ENCODE measurements at regions not wholly inside any gene's neighbourhood (a gene's known extent, or its start where the extent isn't known, plus 50 kb on each side); places are given as distances from the start of the nearest gene placed in this dataset.

GRCh38 chr13:74388626-74389025 is 254.4 kb upstream of the KLF12 start:
- intact Hi-C loops (cut with DNase I) = no loop called here
- TF ChIP-seq EP300 (IDR thresholded peaks at IDR 0.05) = no peak
- TF ChIP-seq POLR2A (IDR thresholded peaks at IDR 0.05) = no peak
- no peak for TF ChIP-seq CTCF (IDR thresholded peaks at IDR 0.05)
- Histone ChIP-seq H3K27me3 (no peaks in the 10 kb centered on the region), H3K4me3 (no peak overlapping the region), H3K36me3 (no peaks in the 10 kb centered on the region), H3K9me3 (peaks cover 0 to 3% of the 10 kb centered on the region in 2 donors), H3K27ac (no peak overlapping the region), H3K4me1 (ENCODE audit: insufficient read depth) (no peaks in the 10 kb centered on the region)
- WGBS, 3 donors = 87 to 98% (median 97%) methylated on average over 6 of the region's 6 CpGs
- no peak for DNase-seq

- intact Hi-C loops (cut with DNase I) = no loop called here
- Histone ChIP-seq H3K27ac (no peak overlapping the region), H3K9me3 (no peaks in the 10 kb centered on the region), H3K4me3 (no peak overlapping the region), H3K27me3 (peaks cover 3% of the 10 kb centered on the region), H3K36me3 (no peaks in the 10 kb centered on the region), H3K4me1 (ENCODE audit: insufficient read depth) (no peaks in the 10 kb centered on the region)
- no peak for DNase-seq
- TF ChIP-seq POLR2A (IDR thresholded peaks at IDR 0.05) (no peak), CTCF (IDR thresholded peaks at IDR 0.05) (no peak), EP300 (IDR thresholded peaks at IDR 0.05) (no peak)
These were observed 238.3 kb upstream of the KLF12 start for GRCh38 chr13:74372511-74372910.

GRCh38 chr13:74367193-74367592 is 233.0 kb upstream of the KLF12 start:
- Histone ChIP-seq H3K27ac (no peak overlapping the region), H3K4me1 (ENCODE audit: insufficient read depth) (no peaks in the 10 kb centered on the region), H3K9me3 (no peaks in the 10 kb centered on the region), H3K27me3 (no peaks in the 10 kb centered on the region), H3K4me3 (no peak overlapping the region), H3K36me3 (no peaks in the 10 kb centered on the region)
- no peak for DNase-seq
- intact Hi-C loops (cut with DNase I) = no loop called here
- TF ChIP-seq POLR2A (IDR thresholded peaks at IDR 0.05) (no peak), CTCF (IDR thresholded peaks at IDR 0.05) (no peak), EP300 (IDR thresholded peaks at IDR 0.05) (no peak)
- 96 to 98% (median 96%) methylated on average over 8 of the region's 8 CpGs for WGBS, 3 donors

GRCh38 chr13:74361274-74361673 is 227.1 kb upstream of the KLF12 start:
- H3K9me3 ChIP-seq = no peaks in the 10 kb centered on the region
- intact Hi-C loops (cut with DNase I) = no loop called here
- no peak overlapping the region for H3K27ac ChIP-seq
- no peak for DNase-seq
- H3K4me1 ChIP-seq (ENCODE audit: insufficient read depth) = no peaks in the 10 kb centered on the region
- no peak for TF ChIP-seq POLR2A (IDR thresholded peaks at IDR 0.05)
- no peak for TF ChIP-seq CTCF (IDR thresholded peaks at IDR 0.05)
- TF ChIP-seq EP300 (IDR thresholded peaks at IDR 0.05) = no peak
- no peaks in the 10 kb centered on the region for H3K36me3 ChIP-seq
- WGBS, 3 donors = 91 to 98% (median 92%) methylated on average over 3 of the region's 3 CpGs
- H3K4me3 ChIP-seq = no peak overlapping the region
- no peaks in the 10 kb centered on the region for H3K27me3 ChIP-seq

GRCh38 chr13:74346960-74347359 is 212.8 kb upstream of the KLF12 start:
- 64 to 75% (median 64%) methylated on average over 5 of the region's 5 CpGs for WGBS, 3 donors
- no peak overlapping the region for H3K4me3 ChIP-seq
- DNase-seq = no peak
- H3K9me3 ChIP-seq = no peaks in the 10 kb centered on the region
- no peaks in the 10 kb centered on the region for H3K27me3 ChIP-seq
- no peaks in the 10 kb centered on the region for H3K4me1 ChIP-seq (ENCODE audit: insufficient read depth)
- TF ChIP-seq EP300 (IDR thresholded peaks at IDR 0.05) (no peak), CTCF (IDR thresholded peaks at IDR 0.05) (no peak), POLR2A (IDR thresholded peaks at IDR 0.05) (no peak)
- no peak overlapping the region for H3K27ac ChIP-seq
- intact Hi-C loops (cut with DNase I) = no loop called here
- H3K36me3 ChIP-seq = no peaks in the 10 kb centered on the region

All from ovary (tissue), 7 donors.